SK-N-SH (cell line): ENCODE measurements at regions not wholly inside any gene's neighbourhood (a gene's known extent, or its start where the extent isn't known, plus 50 kb on each side); places are given as distances from the start of the nearest gene placed in this dataset.

Experiments
- CTCF ChIA-PET: fragments of 300-600, 350-600 bp; formaldehyde crosslinking; extraction: SDS; loops from one replicate; lab custom pipeline; 2021; lab: Yijun Ruan, JAX
- POLR2A ChIA-PET: fragments of 350-600 bp; sonication (Branson Sonifier 250); formaldehyde crosslinking; extraction: SDS; loops from one replicate; lab custom pipeline; 2020; ENCODE audit warnings: antibody characterized with exemption, inconsistent platforms; lab: Yijun Ruan, JAX
- DNase-seq: peaks from one replicate; pipeline ENCODE4 v3.0.0; 2012
- H2AFZ ChIP-seq: fragments of 200-600 bp; sonication (generic); 2 replicates; pipeline ENCODE4 v1.8.1; 2016; ENCODE audit warnings: antibody characterized with exemption, mild to moderate bottlenecking, low read depth
- H3F3A ChIP-seq: fragments of 200-600 bp; sonication (generic); replicated peaks from 2 replicates; pipeline ENCODE3; 2016; ENCODE audit warnings: antibody characterized with exemption, mild to moderate bottlenecking; ENCODE audit not compliant: insufficient read depth
- H3K27ac ChIP-seq, 2 experiments: fragments of 200-500 bp in 1 of 2; fragments of 200-600 bp in 1 of 2; sonication (Bioruptor generic) in 1 of 2; sonication (generic), shearing (Covaris generic) in 1 of 2; 2 replicates each; pipeline versions ENCODE4 v1.5.1 to v1.6.1; 2014 to 2016; ENCODE audit warnings: low read depth in 2 of 2, inconsistent platforms in 1 of 2, low read length in 1 of 2, mild to moderate bottlenecking in 1 of 2, mixed read lengths in 1 of 2
- H3K27me3 ChIP-seq: fragments of 200-600 bp; sonication (generic), shearing (Covaris generic); 2 replicates; pipeline ENCODE4 v1.6.1; 2016; ENCODE audit warnings: mixed run types; ENCODE audit not compliant: insufficient read depth
- H3K36me3 ChIP-seq, 2 experiments: fragments of 200-500 bp in 1 of 2; fragments of 200-600 bp in 1 of 2; sonication (Bioruptor generic) in 1 of 2; sonication (generic) in 1 of 2; replicated peaks in 1 of 2; 2 replicates each; pipeline versions ENCODE3 to v1.5.1; 2014 to 2016; ENCODE audit warnings: low read length in 1 of 2, mild to moderate bottlenecking in 1 of 2; ENCODE audit not compliant: insufficient read depth in 2 of 2, control insufficient read depth in 1 of 2
- H3K4me1 ChIP-seq, 2 experiments: fragments of 200-500 bp in 1 of 2; fragments of 200-600 bp in 1 of 2; sonication (Bioruptor generic) in 1 of 2; sonication (generic), shearing (Covaris generic) in 1 of 2; 2 replicates each; pipeline versions ENCODE4 v1.5.1 to v1.6.1; 2014 to 2016; ENCODE audit warnings: low read depth in 1 of 2, low read length in 1 of 2, mixed run types in 1 of 2; ENCODE audit not compliant: insufficient read depth in 2 of 2, control insufficient read depth in 1 of 2
- H3K4me2 ChIP-seq: fragments of 200-600 bp; sonication (generic), shearing (Covaris generic); 2 replicates; pipeline ENCODE4 v1.6.1; 2017; ENCODE audit warnings: mixed run types
- H3K4me3 ChIP-seq, 2 experiments: fragments of 200-500 bp in 1 of 2; fragments of 200-600 bp in 1 of 2; sonication (Bioruptor generic) in 1 of 2; sonication (generic), shearing (Covaris generic) in 1 of 2; 2 replicates each; pipeline versions ENCODE4 v1.5.1 to v1.8.1; 2014 to 2016; ENCODE audit warnings: low read depth in 2 of 2, inconsistent platforms in 1 of 2, low read length in 1 of 2, mild to moderate bottlenecking in 1 of 2, mixed read lengths in 1 of 2, moderate library complexity in 1 of 2
- H3K79me2 ChIP-seq: fragments of 200-600 bp; sonication (generic); 2 replicates; pipeline ENCODE4 v1.8.1; 2017; ENCODE audit warnings: mild to moderate bottlenecking; ENCODE audit not compliant: insufficient read depth
- H3K9ac ChIP-seq: fragments of 200-600 bp; sonication (generic); 2 replicates; pipeline ENCODE4 v1.6.1; 2017; ENCODE audit warnings: mixed run types
- H3K9me2 ChIP-seq: fragments of 200-600 bp; sonication (generic); 2 replicates; pipeline ENCODE4 v1.6.1; 2017; ENCODE audit warnings: mixed run types
- H3K9me3 ChIP-seq: fragments of 200-600 bp; sonication (generic); 2 replicates; pipeline ENCODE4 v1.6.1; 2017; ENCODE audit warnings: mixed run types, mild to moderate bottlenecking, moderate library complexity
- H4K20me1 ChIP-seq: fragments of 200-600 bp; sonication (generic); 2 replicates; pipeline ENCODE4 v1.6.1; 2017; ENCODE audit warnings: mild to moderate bottlenecking, mixed run types; ENCODE audit not compliant: insufficient read depth
- EZH2phosphoT487 ChIP-seq: fragments of 200-600 bp; sonication (generic); IDR thresholded peaks from 2 replicates; pipeline ENCODE4 v1.6.1; 2017; ENCODE audit warnings: low read depth, mixed run types, mild to moderate bottlenecking, antibody characterized with exemption, moderate library complexity, borderline replicate concordance
- FOXM1 ChIP-seq: IDR thresholded peaks from 2 replicates; pipeline ENCODE4 v1.4.0; 2012; ENCODE audit warnings: low read depth, mild to moderate bottlenecking
- GABPA ChIP-seq: IDR thresholded peaks from 2 replicates; pipeline ENCODE4 v1.4.0; 2012; ENCODE audit warnings: low read depth, mild to moderate bottlenecking
- GATA2 ChIP-seq: sonication (generic); formaldehyde crosslinking; IDR thresholded peaks from 2 replicates; pipeline ENCODE4 v1.5.0; 2020; ENCODE audit warnings: mild to moderate bottlenecking, missing genetic modification reagents
- MXI1 ChIP-seq: IDR thresholded peaks from 2 replicates; pipeline ENCODE4 v1.6.1; 2012; ENCODE audit warnings: mild to moderate bottlenecking, low read depth, low read length, improper control_type of control experiment
- POLR2AphosphoS5 ChIP-seq: IDR thresholded peaks from 2 replicates; pipeline ENCODE4 v1.6.1; 2012; ENCODE audit warnings: low read depth, low read length
- RFX5 ChIP-seq: IDR thresholded peaks from 2 replicates; pipeline ENCODE4 v1.6.1; 2012; ENCODE audit warnings: mild to moderate bottlenecking, improper control_type of control experiment, low read length
- SMC3 ChIP-seq: IDR thresholded peaks from 2 replicates; pipeline ENCODE4 v1.6.1; 2012; ENCODE audit warnings: low read depth, low read length, improper control_type of control experiment
- TAF1 ChIP-seq: IDR thresholded peaks from 2 replicates; pipeline ENCODE4 v1.6.1; 2012; ENCODE audit warnings: low read depth, mild to moderate bottlenecking, low read length, moderate library complexity, borderline replicate concordance
- TCF12 ChIP-seq: IDR thresholded peaks from 2 replicates; pipeline ENCODE4 v1.4.0; 2012
- TEAD4 ChIP-seq: IDR thresholded peaks from 2 replicates; pipeline ENCODE4 v1.4.0; 2012; ENCODE audit warnings: mild to moderate bottlenecking, borderline replicate concordance; ENCODE audit not compliant: insufficient read depth
- WGBS: methylation state at CpG from one replicate; pipeline ENCODE4 v1.1.6; 2017; ENCODE audit warnings: low lambda C conversion rate; 5-methylcytosine and 5-hydroxymethylcytosine counted together
- TF ChIP-seq, protein P1 (sequence below): IDR thresholded peaks from 2 replicates; pipeline ENCODE4 v1.4.0; 2012; ENCODE audit warnings: low read depth, borderline replicate concordance
- TF ChIP-seq, protein P2 (sequence below): fragments of 150-350 bp; IDR thresholded peaks from 2 replicates; pipeline ENCODE4 v1.6.1; 2017; ENCODE audit warnings: antibody characterized with exemption, low read length, low read depth, borderline replicate concordance
- TF ChIP-seq, protein P3 (sequence below): fragments of 200-600 bp; sonication (generic); IDR thresholded peaks from 2 replicates; pipeline ENCODE4 v1.6.1; 2017; ENCODE audit warnings: antibody characterized with exemption, mild to moderate bottlenecking, moderate library complexity
- TF ChIP-seq, protein P4 (sequence below): IDR thresholded peaks from 2 replicates; pipeline ENCODE4 v1.4.0; 2012; ENCODE audit warnings: low read depth
- TF ChIP-seq, protein P5 (sequence below): IDR thresholded peaks from 2 replicates; pipeline ENCODE4 v1.4.0; 2012; ENCODE audit warnings: low read depth, borderline replicate concordance

DNA sequence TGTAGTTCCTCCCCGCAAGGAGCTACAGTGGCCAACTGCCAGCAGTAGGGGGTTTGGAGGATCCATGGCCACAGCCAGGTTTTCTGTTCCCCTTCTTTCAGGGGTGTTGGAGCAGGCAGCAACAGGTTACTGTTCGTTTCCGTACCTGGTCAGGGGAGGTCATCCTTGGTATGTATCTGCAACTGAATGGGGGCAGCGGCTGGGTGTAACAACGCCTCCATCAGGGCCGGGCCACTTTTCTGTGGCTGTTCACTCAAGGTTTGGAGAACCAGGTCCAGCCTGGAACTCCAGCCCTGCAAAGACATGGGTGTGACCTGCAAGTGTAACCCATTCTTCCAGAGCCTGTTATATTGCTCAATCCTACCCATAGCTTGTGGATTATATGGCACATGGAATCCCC, 732.3 kb upstream of the MIR17HG start:
- TF ChIP-seq, protein P1, sequence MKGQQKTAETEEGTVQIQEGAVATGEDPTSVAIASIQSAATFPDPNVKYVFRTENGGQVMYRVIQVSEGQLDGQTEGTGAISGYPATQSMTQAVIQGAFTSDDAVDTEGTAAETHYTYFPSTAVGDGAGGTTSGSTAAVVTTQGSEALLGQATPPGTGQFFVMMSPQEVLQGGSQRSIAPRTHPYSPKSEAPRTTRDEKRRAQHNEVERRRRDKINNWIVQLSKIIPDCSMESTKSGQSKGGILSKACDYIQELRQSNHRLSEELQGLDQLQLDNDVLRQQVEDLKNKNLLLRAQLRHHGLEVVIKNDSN: no peak

DNA sequence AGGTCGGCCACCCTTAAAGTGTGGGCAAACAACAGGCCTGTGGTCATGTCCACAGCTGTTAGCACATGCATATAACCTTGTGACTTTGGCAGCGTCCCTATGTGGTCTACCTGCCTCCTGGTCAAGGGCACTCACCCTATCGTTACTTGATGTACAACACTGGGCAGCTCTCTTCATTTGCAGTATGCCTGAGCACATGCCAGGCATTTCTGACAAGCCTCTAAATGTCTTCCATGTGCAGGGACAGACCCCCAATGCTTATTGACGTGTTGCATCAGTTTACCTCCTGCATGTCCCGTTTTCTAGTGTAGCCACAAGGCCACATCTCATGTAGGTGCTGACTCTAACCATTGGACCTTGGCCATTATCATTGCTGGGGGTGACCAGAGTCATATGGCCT, 731.7 kb upstream of the MIR17HG start:
- no peak overlapping the region for H3K4me2 ChIP-seq
- H3K4me1 ChIP-seq: no peaks in the 10 kb centered on the region
- H3K27ac ChIP-seq: no peak overlapping the region
- no peak overlapping the region for H2AFZ ChIP-seq
- TF ChIP-seq, protein P2, sequence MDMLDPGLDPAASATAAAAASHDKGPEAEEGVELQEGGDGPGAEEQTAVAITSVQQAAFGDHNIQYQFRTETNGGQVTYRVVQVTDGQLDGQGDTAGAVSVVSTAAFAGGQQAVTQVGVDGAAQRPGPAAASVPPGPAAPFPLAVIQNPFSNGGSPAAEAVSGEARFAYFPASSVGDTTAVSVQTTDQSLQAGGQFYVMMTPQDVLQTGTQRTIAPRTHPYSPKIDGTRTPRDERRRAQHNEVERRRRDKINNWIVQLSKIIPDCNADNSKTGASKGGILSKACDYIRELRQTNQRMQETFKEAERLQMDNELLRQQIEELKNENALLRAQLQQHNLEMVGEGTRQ: no peak
- TF ChIP-seq, protein P3, sequence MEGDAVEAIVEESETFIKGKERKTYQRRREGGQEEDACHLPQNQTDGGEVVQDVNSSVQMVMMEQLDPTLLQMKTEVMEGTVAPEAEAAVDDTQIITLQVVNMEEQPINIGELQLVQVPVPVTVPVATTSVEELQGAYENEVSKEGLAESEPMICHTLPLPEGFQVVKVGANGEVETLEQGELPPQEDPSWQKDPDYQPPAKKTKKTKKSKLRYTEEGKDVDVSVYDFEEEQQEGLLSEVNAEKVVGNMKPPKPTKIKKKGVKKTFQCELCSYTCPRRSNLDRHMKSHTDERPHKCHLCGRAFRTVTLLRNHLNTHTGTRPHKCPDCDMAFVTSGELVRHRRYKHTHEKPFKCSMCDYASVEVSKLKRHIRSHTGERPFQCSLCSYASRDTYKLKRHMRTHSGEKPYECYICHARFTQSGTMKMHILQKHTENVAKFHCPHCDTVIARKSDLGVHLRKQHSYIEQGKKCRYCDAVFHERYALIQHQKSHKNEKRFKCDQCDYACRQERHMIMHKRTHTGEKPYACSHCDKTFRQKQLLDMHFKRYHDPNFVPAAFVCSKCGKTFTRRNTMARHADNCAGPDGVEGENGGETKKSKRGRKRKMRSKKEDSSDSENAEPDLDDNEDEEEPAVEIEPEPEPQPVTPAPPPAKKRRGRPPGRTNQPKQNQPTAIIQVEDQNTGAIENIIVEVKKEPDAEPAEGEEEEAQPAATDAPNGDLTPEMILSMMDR: no peak
- TF ChIP-seq TCF12 (no peak), GATA2 (no peak), EZH2phosphoT487 (no peak), TAF1 (no peak), POLR2AphosphoS5 (no peak), MXI1 (no peak), GABPA (no peak), FOXM1 (no peak), SMC3 (no peak), TEAD4 (no peak), RFX5 (no peak)
- TF ChIP-seq, protein P4, sequence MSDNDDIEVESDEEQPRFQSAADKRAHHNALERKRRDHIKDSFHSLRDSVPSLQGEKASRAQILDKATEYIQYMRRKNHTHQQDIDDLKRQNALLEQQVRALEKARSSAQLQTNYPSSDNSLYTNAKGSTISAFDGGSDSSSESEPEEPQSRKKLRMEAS: no peak
- TF ChIP-seq, protein P5, sequence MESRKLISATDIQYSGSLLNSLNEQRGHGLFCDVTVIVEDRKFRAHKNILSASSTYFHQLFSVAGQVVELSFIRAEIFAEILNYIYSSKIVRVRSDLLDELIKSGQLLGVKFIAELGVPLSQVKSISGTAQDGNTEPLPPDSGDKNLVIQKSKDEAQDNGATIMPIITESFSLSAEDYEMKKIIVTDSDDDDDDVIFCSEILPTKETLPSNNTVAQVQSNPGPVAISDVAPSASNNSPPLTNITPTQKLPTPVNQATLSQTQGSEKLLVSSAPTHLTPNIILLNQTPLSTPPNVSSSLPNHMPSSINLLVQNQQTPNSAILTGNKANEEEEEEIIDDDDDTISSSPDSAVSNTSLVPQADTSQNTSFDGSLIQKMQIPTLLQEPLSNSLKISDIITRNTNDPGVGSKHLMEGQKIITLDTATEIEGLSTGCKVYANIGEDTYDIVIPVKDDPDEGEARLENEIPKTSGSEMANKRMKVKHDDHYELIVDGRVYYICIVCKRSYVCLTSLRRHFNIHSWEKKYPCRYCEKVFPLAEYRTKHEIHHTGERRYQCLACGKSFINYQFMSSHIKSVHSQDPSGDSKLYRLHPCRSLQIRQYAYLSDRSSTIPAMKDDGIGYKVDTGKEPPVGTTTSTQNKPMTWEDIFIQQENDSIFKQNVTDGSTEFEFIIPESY: no peak
- POLR2A ChIA-PET: no interaction called here
- no peak overlapping the region for H3K4me3 ChIP-seq
- no peaks in the 10 kb centered on the region for H3K79me2 ChIP-seq
- H4K20me1 ChIP-seq: no peaks in the 10 kb centered on the region
- CTCF ChIA-PET: no interaction called here
- no peaks in the 10 kb centered on the region for H3K36me3 ChIP-seq
- no peak for DNase-seq
- H3K9ac ChIP-seq: no peak overlapping the region
- H3K27me3 ChIP-seq: no peaks in the 10 kb centered on the region
- H3K9me3 ChIP-seq: no peaks in the 10 kb centered on the region
- H3F3A ChIP-seq: no peaks in the 10 kb centered on the region
- 24% methylated on average over 4 of the region's 5 CpGs for WGBS
- H3K9me2 ChIP-seq: no peaks in the 10 kb centered on the region

More for the DNA sequence above, 732.3 kb upstream of the MIR17HG start:
- no peaks in the 10 kb centered on the region for H3K36me3 ChIP-seq
- H3K4me3 ChIP-seq: no peak overlapping the region
- no peak overlapping the region for H2AFZ ChIP-seq
- no peak overlapping the region for H3K4me2 ChIP-seq
- H3K79me2 ChIP-seq: no peaks in the 10 kb centered on the region
- no peaks in the 10 kb centered on the region for H3K9me3 ChIP-seq
- no peaks in the 10 kb centered on the region for H4K20me1 ChIP-seq
- H3K9ac ChIP-seq: no peak overlapping the region
- ChIA-PET CTCF (no interaction called here), POLR2A (no interaction called here)
- no peaks in the 10 kb centered on the region for H3K9me2 ChIP-seq
- H3F3A ChIP-seq: no peaks in the 10 kb centered on the region
- H3K27ac ChIP-seq: no peak overlapping the region
- 84% methylated on average over 2 of the region's 6 CpGs for WGBS
- H3K27me3 ChIP-seq: no peaks in the 10 kb centered on the region
- no peak for DNase-seq
- no peaks in the 10 kb centered on the region for H3K4me1 ChIP-seq
